Spleen (tissue), 7 donors: ENCODE measurements at regions not wholly inside any gene's neighbourhood (a gene's known extent, or its start where the extent isn't known, plus 50 kb on each side); places are given as distances from the start of the nearest gene placed in this dataset.

ENCODE experiments used
- POLR2A ChIP-seq, 3 donors: fragments of 450-650 bp; IDR thresholded peaks; one replicate each; pipeline ENCODE4 v1.5.1; 2017; ENCODE audit warnings: antibody characterized with exemption in 3 of 3, mild to moderate bottlenecking in 1 of 3
- POLR2AphosphoS5 ChIP-seq, 3 donors: sonication (generic); formaldehyde crosslinking; IDR thresholded peaks; one replicate each; pipeline ENCODE4 v1.5.1; 2017; ENCODE audit warnings: antibody characterized with exemption in 3 of 3
- TF ChIP-seq, protein P1 (sequence below), 11 experiments: fragments of 200-600 bp in 7 of 11; fragments of 450-650 bp in 4 of 11; sonication (generic) in 4 of 11; IDR thresholded peaks in 8 of 11; conservative IDR thresholded peaks in 3 of 11; 1 replicate in 7 of 11; 2 replicates in 4 of 11; pipeline versions ENCODE4 v1.4.0 to v1.8.0; 2016 to 2021; ENCODE audit warnings: antibody characterized with exemption in 11 of 11, inconsistent platforms in 4 of 11, mild to moderate bottlenecking in 1 of 11
- donor health status: DM: no; HTN: no; CAD: no; lungs with moderate emphysema.
- donor health status: DM: no; HTN: no; CAD: no.
- donor health status: DM: no; HTN: no; CAD: no.

GRCh38 chr6:88513471-88513870, 347.3 kb upstream of the CNR1 start:
- TF ChIP-seq, protein P1, sequence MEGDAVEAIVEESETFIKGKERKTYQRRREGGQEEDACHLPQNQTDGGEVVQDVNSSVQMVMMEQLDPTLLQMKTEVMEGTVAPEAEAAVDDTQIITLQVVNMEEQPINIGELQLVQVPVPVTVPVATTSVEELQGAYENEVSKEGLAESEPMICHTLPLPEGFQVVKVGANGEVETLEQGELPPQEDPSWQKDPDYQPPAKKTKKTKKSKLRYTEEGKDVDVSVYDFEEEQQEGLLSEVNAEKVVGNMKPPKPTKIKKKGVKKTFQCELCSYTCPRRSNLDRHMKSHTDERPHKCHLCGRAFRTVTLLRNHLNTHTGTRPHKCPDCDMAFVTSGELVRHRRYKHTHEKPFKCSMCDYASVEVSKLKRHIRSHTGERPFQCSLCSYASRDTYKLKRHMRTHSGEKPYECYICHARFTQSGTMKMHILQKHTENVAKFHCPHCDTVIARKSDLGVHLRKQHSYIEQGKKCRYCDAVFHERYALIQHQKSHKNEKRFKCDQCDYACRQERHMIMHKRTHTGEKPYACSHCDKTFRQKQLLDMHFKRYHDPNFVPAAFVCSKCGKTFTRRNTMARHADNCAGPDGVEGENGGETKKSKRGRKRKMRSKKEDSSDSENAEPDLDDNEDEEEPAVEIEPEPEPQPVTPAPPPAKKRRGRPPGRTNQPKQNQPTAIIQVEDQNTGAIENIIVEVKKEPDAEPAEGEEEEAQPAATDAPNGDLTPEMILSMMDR (IDR thresholded peaks at IDR 0.05 in 8 of 11, conservative IDR thresholded peaks at IDR 0.05 in 3 of 11), result no peak
- TF ChIP-seq POLR2A (IDR thresholded peaks at IDR 0.05), result no peak
- no peak for TF ChIP-seq POLR2AphosphoS5 (IDR thresholded peaks at IDR 0.05)
